Spleen (tissue), 11 donors: ENCODE measurements at regions not wholly inside any gene's neighbourhood (a gene's known extent, or its start where the extent isn't known, plus 50 kb on each side); places are given as distances from the start of the nearest gene placed in this dataset.

Source experiments
- DNase-seq: peaks from one replicate; pipeline ENCODE4 v3.0.0-alpha.2; 2020
- H3K27ac ChIP-seq, 8 donors: fragments of 200-600 bp; sonication (generic) in 7 of 8; 1 replicate in 4 of 8; 2 replicates in 4 of 8; pipeline versions ENCODE4 v1.5.0 to v1.8.0; 2016 to 2021; ENCODE audit warnings: inconsistent platforms in 4 of 8, mild to moderate bottlenecking in 4 of 8, moderate library complexity in 1 of 8
- H3K27me3 ChIP-seq, 7 donors: fragments of 200-600 bp; sonication (generic) in 6 of 7; replicated peaks in 1 of 7; 1 replicate in 4 of 7; 2 replicates in 3 of 7; pipeline versions ENCODE4 v1.5.0 to v1.8.0; 2016 to 2021; ENCODE audit warnings: inconsistent platforms in 3 of 7, mild to moderate bottlenecking in 1 of 7
- H3K36me3 ChIP-seq, 6 donors: fragments of 200-600 bp; sonication (generic) in 5 of 6; 1 replicate in 4 of 6; 2 replicates in 2 of 6; pipeline versions ENCODE4 v1.5.0 to v1.8.0; 2016 to 2021; ENCODE audit warnings: inconsistent platforms in 2 of 6
- H3K4me1 ChIP-seq, 6 donors: fragments of 200-600 bp; sonication (generic) in 5 of 6; 1 replicate in 3 of 6; 2 replicates in 3 of 6; pipeline versions ENCODE4 v1.5.0 to v1.8.0; 2016 to 2021; ENCODE audit warnings: inconsistent platforms in 3 of 6
- H3K4me3 ChIP-seq, 8 donors: fragments of 200-600 bp; sonication (generic) in 7 of 8; 1 replicate in 4 of 8; 2 replicates in 4 of 8; pipeline versions ENCODE4 v1.5.0 to v1.8.0; 2016 to 2021; ENCODE audit warnings: inconsistent platforms in 4 of 8, mild to moderate bottlenecking in 4 of 8, moderate library complexity in 2 of 8
- H3K9me3 ChIP-seq, 8 donors: fragments of 200-600 bp; sonication (generic) in 7 of 8; 1 replicate in 4 of 8; 2 replicates in 4 of 8; pipeline versions ENCODE4 v1.5.0 to v1.8.0; 2016 to 2021; ENCODE audit warnings: inconsistent platforms in 4 of 8
- CTCF ChIP-seq, 11 experiments: fragments of 200-600 bp in 7 of 11; fragments of 450-650 bp in 4 of 11; sonication (generic) in 4 of 11; IDR thresholded peaks in 8 of 11; conservative IDR thresholded peaks in 3 of 11; 1 replicate in 7 of 11; 2 replicates in 4 of 11; pipeline versions ENCODE4 v1.4.0 to v1.8.0; 2016 to 2021; ENCODE audit warnings: antibody characterized with exemption in 11 of 11, inconsistent platforms in 4 of 11, mild to moderate bottlenecking in 1 of 11
- POLR2A ChIP-seq, 3 donors: fragments of 450-650 bp; IDR thresholded peaks; one replicate each; pipeline ENCODE4 v1.5.1; 2017; ENCODE audit warnings: antibody characterized with exemption in 3 of 3, mild to moderate bottlenecking in 1 of 3
- POLR2AphosphoS5 ChIP-seq, 3 donors: sonication (generic); formaldehyde crosslinking; IDR thresholded peaks; one replicate each; pipeline ENCODE4 v1.5.1; 2017; ENCODE audit warnings: antibody characterized with exemption in 3 of 3
- WGBS, 5 donors: extraction: QIAGEN DNeasy Blood & Tissue Kit in 3 of 5; methylation state at CpG; one replicate each; pipeline versions ENCODE4 v1.1.5 to v1.1.7; 2013 to 2018; 5-methylcytosine and 5-hydroxymethylcytosine counted together
- intact Hi-C: fragments of 100-400 bp; cut with DNase I; formaldehyde crosslinking; loops from one replicate; pipeline ENCODE4 v1.15.0; 2023; ENCODE audit warnings: low total_unique reads
- donor health status: healthy with polysubstance abuse.
- donor health status: DM: no; HTN: no; CAD: no; lungs with moderate emphysema.
- donor health status: DM: no; HTN: no; CAD: no.
- donor health status: Bipolar disorder and iron deficiency.
- donor health status: healthy.
- donor health status: DM: no; HTN: no; CAD: no.
- donor health status: DM: yes; HTN: yes; CAD: no.

DNA sequence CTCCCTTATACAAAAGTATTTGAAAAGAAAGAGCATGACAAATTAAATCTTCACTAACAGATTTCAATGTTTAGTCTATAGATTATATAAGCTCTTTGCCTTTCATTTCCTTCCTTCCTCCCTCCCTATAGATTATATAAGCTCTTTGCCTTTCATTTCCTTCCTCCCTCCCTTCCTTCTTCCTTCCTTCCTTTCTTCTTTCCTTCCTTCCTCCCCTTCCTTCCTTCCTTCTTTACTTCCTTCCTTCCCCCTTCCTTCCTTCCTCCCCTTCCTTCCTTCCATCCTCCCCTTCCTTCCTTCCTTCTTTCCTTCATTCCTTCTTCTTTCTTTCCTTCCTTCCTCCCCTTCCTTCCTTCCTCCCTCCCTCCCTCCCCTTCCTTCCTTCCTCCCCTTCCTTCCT lies 209.8 kb upstream of the CBLB start:
- no peak for DNase-seq
- Histone ChIP-seq H3K4me3 (no peak overlapping the region), H3K9me3 (peaks cover 0 to 8% (median 0%) of the 10 kb centered on the region in 8 donors), H3K27ac (no peak overlapping the region), H3K4me1 (peaks cover 0 to 13% (median 0%) of the 10 kb centered on the region in 6 donors), H3K27me3 (no peaks in the 10 kb centered on the region), H3K36me3 (no peaks in the 10 kb centered on the region)
- no peak for TF ChIP-seq POLR2AphosphoS5 (IDR thresholded peaks at IDR 0.05)
- no peak for TF ChIP-seq POLR2A (IDR thresholded peaks at IDR 0.05)
- TF ChIP-seq CTCF (IDR thresholded peaks at IDR 0.05 in 8 of 11, conservative IDR thresholded peaks at IDR 0.05 in 3 of 11), result no peak
- intact Hi-C loops, result no loop called here

DNA sequence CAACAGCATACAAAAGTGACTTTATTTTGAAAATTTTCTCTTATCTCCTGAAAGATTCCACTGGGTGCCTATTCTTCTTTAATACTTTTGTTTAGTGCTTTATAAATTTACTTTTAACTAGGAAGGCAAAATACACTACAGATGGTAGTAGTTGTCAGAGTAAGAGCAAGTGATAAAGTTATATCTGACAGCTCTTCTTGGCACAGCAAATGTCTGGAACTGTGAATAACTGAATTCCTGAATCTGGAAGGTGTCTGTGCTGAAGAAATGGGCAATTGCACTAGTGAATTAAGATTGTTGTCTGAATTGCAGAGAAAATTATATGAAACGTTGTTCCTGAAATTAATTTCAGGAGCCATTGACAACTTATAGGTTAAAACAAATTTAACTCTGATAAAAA lies 213.8 kb upstream of the CBLB start:
- Histone ChIP-seq H3K36me3 (no peaks in the 10 kb centered on the region), H3K27me3 (no peaks in the 10 kb centered on the region), H3K9me3 (peaks cover 0 to 8% (median 0%) of the 10 kb centered on the region in 8 donors), H3K27ac (no peak overlapping the region), H3K4me3 (no peak overlapping the region), H3K4me1 (peaks cover 0 to 14% (median 0%) of the 10 kb centered on the region in 6 donors)
- TF ChIP-seq POLR2AphosphoS5 (IDR thresholded peaks at IDR 0.05) (no peak), POLR2A (IDR thresholded peaks at IDR 0.05) (no peak), CTCF (IDR thresholded peaks at IDR 0.05 in 8 of 11, conservative IDR thresholded peaks at IDR 0.05 in 3 of 11) (no peak)
- intact Hi-C loops, result no loop called here
- no peak for DNase-seq
- WGBS, 5 donors, result 78 to 94% (median 87%) methylated on average over 1 of the region's 1 CpG

- no peaks in the 10 kb centered on the region for H3K36me3 ChIP-seq
- intact Hi-C loops, result no loop called here
- H3K27ac ChIP-seq, result peak overlapping the region in 1 of 8 donors; percentile 26
- H3K9me3 ChIP-seq, result peaks cover 0 to 8% (median 0%) of the 10 kb centered on the region in 8 donors
- no peak for DNase-seq
- TF ChIP-seq CTCF (IDR thresholded peaks at IDR 0.05 in 8 of 11, conservative IDR thresholded peaks at IDR 0.05 in 3 of 11) (no peak), POLR2AphosphoS5 (IDR thresholded peaks at IDR 0.05) (no peak), POLR2A (IDR thresholded peaks at IDR 0.05) (no peak)
- WGBS, 5 donors, result 53 to 69% (median 58%) methylated on average over 1 of the region's 1 CpG
- H3K27me3 ChIP-seq, result no peaks in the 10 kb centered on the region
- H3K4me1 ChIP-seq, result peaks cover 0 to 14% (median 0%) of the 10 kb centered on the region in 6 donors
- H3K4me3 ChIP-seq, result no peak overlapping the region
Observed at GRCh38 chr3:106083207-106083606, 214.4 kb upstream of the CBLB start.

- Histone ChIP-seq H3K27ac (peak overlapping the region in 1 of 8 donors; percentile 26), H3K4me3 (no peak overlapping the region), H3K27me3 (no peaks in the 10 kb centered on the region), H3K36me3 (no peaks in the 10 kb centered on the region), H3K4me1 (peaks cover 0 to 14% (median 0%) of the 10 kb centered on the region in 6 donors), H3K9me3 (peaks cover 0 to 4% (median 0%) of the 10 kb centered on the region in 8 donors)
- intact Hi-C loops, result no loop called here
- WGBS, 5 donors, result 89 to 100% (median 95%) methylated on average over 1 of the region's 1 CpG
- TF ChIP-seq POLR2AphosphoS5 (IDR thresholded peaks at IDR 0.05) (no peak), POLR2A (IDR thresholded peaks at IDR 0.05) (no peak), CTCF (IDR thresholded peaks at IDR 0.05 in 8 of 11, conservative IDR thresholded peaks at IDR 0.05 in 3 of 11) (no peak)
- no peak for DNase-seq
Observed at GRCh38 chr3:106083854-106084253, 215.0 kb upstream of the CBLB start.
